ENCODE measurements at regions not wholly inside any gene's neighbourhood (a gene's known extent, or its start where the extent isn't known, plus 50 kb on each side); places are given as distances from the start of the nearest gene placed in this dataset.

- DNase-seq, result no peak
These were observed 390.6 kb downstream of the HAPSTR1 start for GRCh38 chr16:9481747-9482730.

GRCh38 chr16:9484426-9484825 is 393.0 kb downstream of the HAPSTR1 start:
- no peak for DNase-seq

GRCh38 chr16:9484881-9485280 is 393.4 kb downstream of the HAPSTR1 start:
- no peak for DNase-seq

GRCh38 chr16:9489835-9490467 is 398.5 kb downstream of the HAPSTR1 start:
- no peak for DNase-seq

GRCh38 chr16:9495824-9496223 is 404.4 kb downstream of the HAPSTR1 start:
- no peak for DNase-seq

GRCh38 chr16:9497750-9498149 is 406.3 kb downstream of the HAPSTR1 start:
- no peak for DNase-seq

- no peak for DNase-seq
These were observed 408.6 kb downstream of the HAPSTR1 start for GRCh38 chr16:9499941-9500593.

GRCh38 chr16:9500872-9501271 is 409.4 kb downstream of the HAPSTR1 start:
- DNase-seq, result no peak

- no peak for DNase-seq
These were observed 412.0 kb downstream of the HAPSTR1 start for GRCh38 chr16:9503251-9503984.

GRCh38 chr16:9508328-9508936 is 417.0 kb downstream of the HAPSTR1 start:
- DNase-seq, result no peak

- DNase-seq, result no peak
These were observed 418.2 kb downstream of the HAPSTR1 start for GRCh38 chr16:9509663-9510062.

GRCh38 chr16:9511389-9511788 is 419.9 kb downstream of the HAPSTR1 start:
- no peak for DNase-seq

GRCh38 chr16:9516444-9516843 is 425.0 kb downstream of the HAPSTR1 start:
- DNase-seq, result no peak

- no peak for DNase-seq
These were observed 426.6 kb downstream of the HAPSTR1 start for GRCh38 chr16:9518051-9518450.

GRCh38 chr16:9518581-9518980 is 427.1 kb downstream of the HAPSTR1 start:
- DNase-seq, result no peak

GRCh38 chr16:9521749-9522370 is 430.4 kb downstream of the HAPSTR1 start:
- no peak for DNase-seq

GRCh38 chr16:9522614-9523013 is 431.2 kb downstream of the HAPSTR1 start:
- no peak for DNase-seq

- DNase-seq, result no peak
These were observed 432.6 kb downstream of the HAPSTR1 start for GRCh38 chr16:9523994-9524393.

- no peak for DNase-seq
These were observed 433.6 kb downstream of the HAPSTR1 start for GRCh38 chr16:9525037-9525436.

- no peak for DNase-seq
These were observed 435.3 kb downstream of the HAPSTR1 start for GRCh38 chr16:9526791-9527190.

- no peak for DNase-seq
These were observed 436.5 kb downstream of the HAPSTR1 start for GRCh38 chr16:9527976-9528375.

- DNase-seq, result no peak
These were observed 437.2 kb downstream of the HAPSTR1 start for GRCh38 chr16:9528511-9529079.

Data from NCI-H526 (cell line).